Suppressor macrophage (primary cell): ENCODE measurements at regions not wholly inside any gene's neighbourhood (a gene's known extent, or its start where the extent isn't known, plus 50 kb on each side); places are given as distances from the start of the nearest gene placed in this dataset.
A peak's percentile ranks its signal among the peaks of the same experiment; 100 is the strongest.
"Not testable (repeated sequence)": the region's sequence is repeated elsewhere in the genome, so short reads cannot be mapped to it uniquely, and the experiment has no call there.

ENCODE experiments used
- DNase-seq, 4 experiments: peaks; one replicate each; pipeline ENCODE4 v3.0.0-alpha.2; 2020 to 2022

DNA sequence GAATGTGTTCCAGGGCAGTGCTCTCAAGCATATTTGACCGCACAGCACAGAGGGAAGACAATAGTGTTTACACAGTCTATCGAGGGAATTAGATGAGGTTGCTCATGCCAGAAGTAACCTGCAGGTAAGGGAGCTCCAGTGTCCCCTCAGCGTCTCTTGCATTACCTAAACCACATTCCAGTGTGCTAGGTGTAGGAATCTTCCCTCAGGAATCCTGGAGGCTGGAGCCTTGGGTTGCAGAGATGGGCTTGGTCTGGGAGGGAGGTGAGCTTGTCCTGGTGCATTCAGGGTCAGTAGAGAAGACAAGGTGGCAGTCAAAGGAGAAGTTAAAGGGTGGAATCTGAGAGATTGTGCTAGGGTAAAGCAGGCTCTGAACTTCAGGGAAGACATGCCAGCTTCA, 56.3 kb downstream of the SOX14 start:
- DNase-seq: no peak

DNA sequence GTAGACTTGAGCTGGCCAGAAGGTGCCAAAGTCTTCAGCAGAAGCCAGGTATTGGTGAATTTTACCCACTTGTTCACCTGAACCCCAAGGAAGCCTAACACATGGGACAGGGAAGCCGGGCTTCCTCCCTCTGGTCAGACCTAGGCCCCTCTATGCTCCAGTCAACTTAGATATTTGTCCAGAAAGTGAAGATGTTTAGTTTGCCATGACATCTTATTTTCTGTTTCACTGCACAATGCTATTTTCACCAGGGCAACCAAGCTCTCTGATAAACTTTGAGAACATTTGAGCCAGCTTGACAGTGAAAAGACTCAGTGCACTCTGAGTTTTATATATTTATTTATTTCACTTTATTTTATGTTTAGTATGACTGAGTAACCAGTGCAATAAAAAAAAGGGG, 71.0 kb downstream of the SOX14 start:
- DNase-seq: no peak

- no peak for DNase-seq
These were observed 81.1 kb downstream of the SOX14 start for GRCh38 chr3:137845194-137845593.

DNA sequence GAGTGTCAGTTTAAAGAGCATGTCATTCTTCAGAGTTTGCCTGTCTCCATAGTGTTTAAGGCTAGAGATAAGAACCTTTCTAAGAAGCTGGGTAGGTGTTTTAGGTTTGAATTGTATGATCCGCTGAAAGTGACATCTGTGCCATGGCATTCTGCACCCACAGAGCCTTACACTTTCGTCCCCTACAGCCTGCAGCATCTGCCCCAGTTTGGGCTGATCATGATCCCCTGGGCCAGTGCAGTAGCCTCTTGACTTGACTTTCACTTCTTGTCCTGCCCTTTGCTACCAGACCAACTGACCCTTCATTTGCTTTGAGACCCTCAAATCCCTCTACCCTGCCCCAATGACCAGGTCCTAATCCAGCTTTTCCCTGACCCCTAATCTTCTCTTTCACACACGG, 81.6 kb downstream of the SOX14 start:
- no peak for DNase-seq

- no peak for DNase-seq
These were observed 88.3 kb downstream of the SOX14 start for GRCh38 chr3:137852391-137852830.

- DNase-seq: no peak
These were observed 90.6 kb downstream of the SOX14 start for GRCh38 chr3:137854533-137855261.

GRCh38 chr3:137866001-137866400, 101.9 kb downstream of the SOX14 start:
- no peak for DNase-seq

- DNase-seq: no peak
These were observed 102.8 kb downstream of the SOX14 start for GRCh38 chr3:137866933-137867332.

DNA sequence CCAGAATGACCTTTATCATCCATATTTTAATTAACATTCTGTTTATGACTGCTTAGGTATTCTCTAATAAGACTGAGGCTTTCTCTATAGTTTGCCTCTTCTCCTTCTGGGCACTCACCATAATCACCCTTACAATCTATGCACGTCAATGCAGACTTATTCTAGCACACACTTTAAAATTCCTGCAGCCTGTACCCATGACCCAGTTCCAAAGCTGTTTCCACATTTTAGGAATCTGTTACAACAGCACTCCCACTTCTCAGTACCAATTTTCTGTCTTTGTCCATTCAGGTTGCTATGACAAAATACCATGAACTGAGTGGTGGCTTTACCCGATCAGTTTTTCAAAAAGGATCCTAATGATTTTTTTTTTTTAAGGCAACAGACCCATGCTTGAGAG, 103.5 kb downstream of the SOX14 start:
- DNase-seq: no peak

- DNase-seq: no peak
These were observed 104.9 kb downstream of the SOX14 start for GRCh38 chr3:137869022-137869421.

DNA sequence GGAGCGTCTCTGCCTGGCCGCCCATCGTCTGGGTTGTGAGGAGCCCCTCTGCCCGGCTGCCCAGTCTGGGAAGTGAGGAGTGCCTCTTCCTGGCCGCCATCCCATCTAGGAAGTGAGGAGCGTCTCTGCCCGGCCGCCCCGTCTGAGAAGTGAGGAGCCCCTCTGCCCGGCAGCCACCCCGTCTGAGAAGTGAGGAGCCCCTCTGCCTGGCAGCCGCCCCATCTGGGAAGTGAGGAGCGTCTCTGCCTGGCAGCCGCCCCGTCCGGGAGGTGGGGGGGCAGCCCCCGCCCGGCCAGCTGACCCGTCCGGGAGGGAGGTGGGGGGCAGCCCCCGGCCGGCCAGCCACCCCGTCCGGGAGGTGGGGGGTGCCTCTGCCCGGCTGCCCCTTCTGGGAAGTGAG, 108.5 kb downstream of the SOX14 start:
- DNase-seq: not testable (repeated sequence)

DNA sequence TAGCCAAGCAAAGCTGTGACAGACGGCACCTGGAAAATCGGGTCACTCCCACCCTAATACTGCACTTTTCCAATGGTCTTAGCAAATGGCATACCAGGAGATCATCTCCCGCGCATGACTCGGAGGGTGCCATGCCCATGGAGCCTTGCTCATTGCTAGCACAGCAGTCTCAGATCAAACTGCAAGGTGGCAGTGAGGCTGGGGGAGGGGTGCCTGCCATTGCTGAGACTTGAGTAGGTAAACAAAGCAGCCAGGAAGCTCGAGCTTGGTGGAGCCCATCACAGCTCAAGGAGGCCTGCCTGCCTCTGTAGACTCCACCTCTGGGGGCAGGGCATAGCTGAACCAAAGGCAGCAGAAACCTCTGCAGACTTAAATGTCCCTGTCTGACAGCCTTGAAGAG, 113.1 kb upstream of the CLDN18 start:
- DNase-seq: not testable (repeated sequence)

DNA sequence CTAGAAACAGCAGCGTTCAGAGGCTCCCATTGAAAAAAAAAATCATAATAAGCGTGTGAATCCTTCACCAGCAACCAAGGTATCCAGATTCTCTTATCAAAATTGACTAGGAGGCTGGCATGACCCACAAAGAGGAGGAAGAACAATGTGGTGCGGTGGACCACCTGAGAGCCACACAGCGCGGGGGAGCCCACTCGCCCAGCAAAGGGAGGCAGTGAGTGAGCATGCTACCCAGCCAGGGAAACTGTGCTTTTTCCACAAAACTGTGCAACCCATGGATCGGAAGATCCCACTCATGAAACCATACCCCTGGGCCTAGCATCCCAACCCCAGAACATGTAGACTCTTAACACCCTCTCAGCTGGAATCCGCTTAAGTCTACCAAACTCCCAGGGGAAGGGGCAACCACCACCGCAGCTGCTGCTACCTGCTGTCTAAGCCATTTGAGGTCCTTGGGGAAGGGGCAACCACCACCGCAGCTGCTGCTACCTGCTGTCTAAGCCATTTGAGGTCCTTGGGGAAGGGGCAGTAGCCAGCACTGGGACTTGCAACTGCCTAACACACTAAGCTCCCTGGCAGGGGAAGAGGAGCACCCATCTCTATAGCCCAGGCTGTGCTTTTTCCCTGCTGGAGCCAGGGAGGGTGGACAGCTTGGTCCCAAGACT, 102.8 kb upstream of the CLDN18 start:
- DNase-seq: no peak

DNA sequence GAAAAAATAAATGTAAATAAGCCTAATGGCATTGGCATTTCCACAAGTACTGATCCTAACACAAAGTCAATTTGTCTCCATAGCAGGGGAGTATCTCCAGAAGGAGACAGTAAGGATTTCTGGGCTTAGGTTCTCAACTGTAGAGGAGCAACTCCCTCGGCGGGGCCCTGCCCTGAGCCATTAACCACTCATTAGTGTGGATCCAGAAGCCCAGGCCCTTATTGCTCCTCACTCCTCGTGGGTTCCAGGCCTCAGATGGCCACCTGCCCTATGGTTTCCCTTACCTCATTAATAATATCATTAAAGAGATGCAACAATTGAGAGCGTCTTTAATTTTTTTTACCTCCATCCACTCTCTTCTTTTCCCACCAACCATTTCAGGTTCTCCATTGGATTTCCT, 85.3 kb upstream of the CLDN18 start:
- DNase-seq: no peak

DNA sequence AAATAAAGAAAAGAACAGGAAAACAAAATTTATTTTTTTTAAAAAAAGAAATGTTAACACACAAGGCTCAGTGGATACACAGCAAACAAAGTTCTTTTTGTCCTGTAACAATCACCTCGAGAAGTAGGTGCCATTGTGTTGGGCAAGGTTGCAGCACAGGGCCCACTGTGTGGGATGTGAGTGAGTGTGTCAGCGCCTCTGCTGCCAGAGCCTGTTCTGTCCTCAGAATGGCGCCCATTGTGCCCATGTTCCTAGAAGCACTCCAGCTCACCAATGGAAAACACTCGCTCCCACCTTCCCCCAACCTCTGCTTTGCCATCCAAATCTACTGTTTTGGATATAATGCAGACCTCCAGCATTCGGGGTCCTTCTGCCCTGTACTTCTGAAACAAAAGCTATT, 84.9 kb upstream of the CLDN18 start:
- no peak for DNase-seq

DNA sequence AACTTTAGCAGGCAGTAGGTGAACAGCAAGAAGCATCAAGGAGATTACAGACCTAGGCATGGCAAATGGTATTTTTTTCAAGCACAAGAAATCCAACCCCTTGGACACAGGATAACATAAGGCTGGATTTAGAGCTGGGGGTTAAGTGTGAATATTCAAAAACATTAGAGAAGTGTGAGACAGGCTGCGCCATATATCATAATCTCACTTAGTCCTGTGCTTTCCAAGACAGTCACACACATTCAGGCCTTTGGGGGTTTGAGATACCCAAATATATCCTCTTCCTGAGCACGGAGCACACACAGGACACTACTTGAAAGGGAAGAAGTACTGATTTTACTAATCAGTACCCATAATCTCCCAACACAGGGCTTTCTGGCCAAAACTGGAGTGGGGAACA, 83.0 kb upstream of the CLDN18 start:
- no peak for DNase-seq

DNA sequence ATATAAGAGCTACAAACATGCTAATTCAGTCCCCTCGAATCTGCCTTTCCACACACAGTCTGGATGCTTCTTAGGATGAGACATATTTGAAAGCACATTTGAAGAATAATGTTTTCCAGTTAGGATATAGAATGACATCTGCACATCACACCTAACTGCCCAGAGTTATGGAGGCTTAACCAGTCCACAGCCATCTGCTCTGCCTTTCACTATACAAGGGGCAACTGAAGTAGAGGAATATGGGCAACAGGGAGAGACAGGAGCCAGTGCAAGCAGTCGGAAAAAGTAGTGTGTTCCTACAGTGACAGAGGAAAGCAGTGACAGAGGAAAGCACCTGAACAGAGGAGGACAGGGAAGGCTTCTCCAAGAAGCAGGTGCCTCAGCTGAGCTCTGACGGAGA, 79.0 kb upstream of the CLDN18 start:
- no peak for DNase-seq

GRCh38 chr3:137938876-137939275, 71.1 kb upstream of the CLDN18 start:
- no peak for DNase-seq

DNA sequence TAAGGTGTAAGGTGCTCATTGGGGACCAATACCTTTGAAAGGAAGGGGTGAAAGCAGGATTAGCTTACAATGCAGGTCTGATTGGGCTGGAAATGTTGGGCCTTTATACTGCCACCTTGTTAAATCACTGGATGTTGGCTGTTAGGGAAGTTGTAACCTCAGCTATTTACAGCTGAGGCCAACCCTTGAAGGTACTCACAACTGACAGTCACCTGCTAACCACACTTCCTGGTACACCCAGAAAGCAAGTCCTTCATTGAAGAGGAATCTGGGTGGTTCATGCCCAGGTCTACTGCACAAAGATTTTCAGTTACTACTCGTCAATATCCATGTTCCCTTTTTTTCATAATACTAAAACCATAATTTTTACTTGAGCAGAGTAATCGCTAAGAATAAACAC, 65.4 kb upstream of the CLDN18 start:
- no peak for DNase-seq

- DNase-seq: peak; percentile 46 to 76 (median 62)
These were observed 63.5 kb upstream of the CLDN18 start for GRCh38 chr3:137946356-137946973.

GRCh38 chr3:137947117-137947516, 62.8 kb upstream of the CLDN18 start:
- DNase-seq: no peak

DNA sequence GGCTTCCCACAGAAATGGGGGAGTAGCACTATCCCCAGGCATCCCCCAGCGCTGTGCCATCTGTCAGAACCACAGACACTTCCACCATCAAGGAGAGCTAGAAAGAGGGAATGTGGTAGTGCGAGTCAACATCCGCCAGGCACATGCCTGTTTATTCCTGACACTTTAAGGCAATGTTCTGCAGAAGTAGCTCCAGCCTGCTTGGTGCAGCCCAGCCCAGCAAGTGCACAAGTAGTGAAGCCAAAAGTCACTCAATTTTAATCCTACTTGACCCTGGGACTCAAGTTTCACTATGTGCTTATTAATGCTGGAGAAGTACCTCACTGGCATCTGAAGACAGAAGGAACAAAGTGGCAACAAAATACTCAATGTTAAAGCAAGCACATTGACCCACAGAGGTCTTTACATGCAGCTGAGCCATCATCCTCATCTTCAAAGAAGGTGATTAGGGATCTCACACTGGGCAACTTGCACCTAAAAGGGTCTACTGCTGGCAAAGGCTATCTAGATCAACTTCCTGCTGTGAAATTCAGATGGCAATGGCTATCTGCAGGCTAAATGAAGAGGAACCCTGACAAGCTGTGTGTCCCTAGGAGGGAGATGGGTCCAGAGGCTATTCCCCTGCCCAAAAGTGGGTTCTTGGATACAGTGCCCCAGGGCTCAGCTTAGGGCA, 61.4 kb upstream of the CLDN18 start:
- no peak for DNase-seq

- no peak for DNase-seq
These were observed 51.3 kb upstream of the CLDN18 start for GRCh38 chr3:137958636-137959035.
